Endodermal cell (in vitro differentiated cells): ENCODE measurements at regions not wholly inside any gene's neighbourhood (a gene's known extent, or its start where the extent isn't known, plus 50 kb on each side); places are given as distances from the start of the nearest gene placed in this dataset.

Experiments used
- DNase-seq: peaks from one replicate; pipeline ENCODE4 v3.0.0-alpha.2; 2017
- H3K27ac ChIP-seq: 2 replicates; pipeline ENCODE4 v1.5.1; 2013; ENCODE audit warnings: mild to moderate bottlenecking, low read depth, low read length, moderate library complexity
- H3K27me3 ChIP-seq: 2 replicates; pipeline ENCODE4 v1.6.1; 2013; ENCODE audit warnings: mild to moderate bottlenecking, low read length, moderate library complexity; ENCODE audit not compliant: insufficient read depth, control insufficient read depth, poor library complexity, severe bottlenecking
- H3K36me3 ChIP-seq: 2 replicates; pipeline ENCODE4 v1.7.0; 2013; ENCODE audit warnings: mild to moderate bottlenecking, low read length, moderate library complexity; ENCODE audit not compliant: control insufficient read depth, insufficient read depth
- H3K4me1 ChIP-seq: one replicate; pipeline ENCODE4 v1.7.0; 2013; ENCODE audit warnings: low read length; ENCODE audit not compliant: control insufficient read depth, insufficient read depth
- H3K4me3 ChIP-seq: 2 replicates; pipeline ENCODE4 v1.5.1; 2013; ENCODE audit warnings: mild to moderate bottlenecking, low read length, moderate library complexity
- H3K9ac ChIP-seq: 2 replicates; pipeline ENCODE4 v1.6.1; 2013; ENCODE audit warnings: mild to moderate bottlenecking, low read length, moderate library complexity; ENCODE audit not compliant: poor library complexity, severe bottlenecking; ENCODE audit errors: extremely low read depth
- H3K9me3 ChIP-seq: 2 replicates; pipeline ENCODE4 v1.6.1; 2013; ENCODE audit warnings: mild to moderate bottlenecking, low read length, moderate library complexity; ENCODE audit not compliant: control insufficient read depth
- H3K27ac Mint-ChIP-seq: 2 replicates; pipeline ENCODE4 v1.8.0; 2020; ENCODE audit warnings: mixed read lengths
- H3K27me3 Mint-ChIP-seq: 2 replicates; pipeline ENCODE4 v1.8.0; 2021; ENCODE audit warnings: mild to moderate bottlenecking, mixed read lengths; ENCODE audit not compliant: insufficient read depth
- H3K36me3 Mint-ChIP-seq: 2 replicates; pipeline ENCODE4 v1.8.0; 2020; ENCODE audit warnings: low read depth, mixed read lengths
- H3K4me1 Mint-ChIP-seq: 2 replicates; pipeline ENCODE4 v1.8.0; 2020; ENCODE audit warnings: mixed read lengths
- H3K4me3 Mint-ChIP-seq: 2 replicates; pipeline ENCODE4 v1.8.0; 2020; ENCODE audit warnings: mild to moderate bottlenecking, moderate library complexity, mixed read lengths
- H3K9me3 Mint-ChIP-seq: 2 replicates; pipeline ENCODE4 v1.8.0; 2020; ENCODE audit warnings: mild to moderate bottlenecking, mixed read lengths
- CTCF ChIP-seq: fragments of 200-600 bp; sonication (generic); conservative IDR thresholded peaks from 2 replicates; pipeline ENCODE4 v1.5.0; 2021; ENCODE audit warnings: antibody characterized with exemption, mild to moderate bottlenecking
- WGBS, 2 experiments: methylation state at CpG; one replicate each; pipeline versions ENCODE4 v1.1.5 to v1.1.7; 2013; ENCODE audit warnings: missing lambda C conversion rate in 2 of 2, mixed read lengths in 1 of 2; ENCODE audit not compliant: insufficient coverage in 1 of 2, insufficient read length in 1 of 2; 5-methylcytosine and 5-hydroxymethylcytosine counted together

- peaks cover 3% of the 10 kb centered on the region for H3K4me1 ChIP-seq
- Mint-ChIP-seq H3K4me3 (no peak overlapping the region), H3K27me3 (no peaks in the 10 kb centered on the region), H3K27ac (no peak overlapping the region), H3K9me3 (no peaks in the 10 kb centered on the region), H3K4me1 (peaks cover 11% of the 10 kb centered on the region), H3K36me3 (no peaks in the 10 kb centered on the region)
- no peaks in the 10 kb centered on the region for H3K36me3 ChIP-seq
- TF ChIP-seq CTCF: no peak
- no peak for DNase-seq
- H3K9me3 ChIP-seq: no peaks in the 10 kb centered on the region
- H3K27me3 ChIP-seq: no peaks in the 10 kb centered on the region
- H3K4me3 ChIP-seq: no peak overlapping the region
- H3K27ac ChIP-seq: no peak overlapping the region
- H3K9ac ChIP-seq: no peak overlapping the region
- WGBS, 2 experiments: 88 to 93% methylated on average over 2 of the region's 2 CpGs
Measured at GRCh38 chr14:84041421-84041820, 1488.5 kb upstream of the FLRT2 start.

- Histone ChIP-seq H3K36me3 (no peaks in the 10 kb centered on the region), H3K4me3 (no peak overlapping the region), H3K4me1 (peaks cover 3% of the 10 kb centered on the region), H3K9ac (no peak overlapping the region), H3K27me3 (no peaks in the 10 kb centered on the region), H3K9me3 (no peaks in the 10 kb centered on the region), H3K27ac (no peak overlapping the region)
- no peaks in the 10 kb centered on the region for H3K9me3 Mint-ChIP-seq
- no peaks in the 10 kb centered on the region for H3K36me3 Mint-ChIP-seq
- no peak for DNase-seq
- H3K4me1 Mint-ChIP-seq: peaks cover 11% of the 10 kb centered on the region
- H3K27ac Mint-ChIP-seq: no peak overlapping the region
- no peaks in the 10 kb centered on the region for H3K27me3 Mint-ChIP-seq
- no peak overlapping the region for H3K4me3 Mint-ChIP-seq
- no peak for TF ChIP-seq CTCF
- WGBS, 2 experiments: 81% methylated on average over 1 of the region's 1 CpG; no CpG with 5 or more reads in 1 of the 2 experiments
Measured at GRCh38 chr14:84042992-84043391, 1487.0 kb upstream of the FLRT2 start.

GRCh38 chr14:84064316-84065125 is 1465.4 kb upstream of the FLRT2 start:
- Mint-ChIP-seq H3K36me3 (no peaks in the 10 kb centered on the region), H3K27ac (no peak overlapping the region), H3K27me3 (no peaks in the 10 kb centered on the region), H3K4me1 (peaks cover 5% of the 10 kb centered on the region), H3K4me3 (no peak overlapping the region), H3K9me3 (no peaks in the 10 kb centered on the region)
- no peak for DNase-seq
- H3K9me3 ChIP-seq: no peaks in the 10 kb centered on the region
- WGBS, 2 experiments: 61 to 79% methylated on average over 2 to 3 of the region's 3 CpGs
- no peak overlapping the region for H3K27ac ChIP-seq
- no peak overlapping the region for H3K4me3 ChIP-seq
- H3K36me3 ChIP-seq: no peaks in the 10 kb centered on the region
- no peak for TF ChIP-seq CTCF
- H3K4me1 ChIP-seq: no peaks in the 10 kb centered on the region
- no peaks in the 10 kb centered on the region for H3K27me3 ChIP-seq
- H3K9ac ChIP-seq: no peak overlapping the region
